Ishikawa (cell line): ENCODE measurements at regions not wholly inside any gene's neighbourhood (a gene's known extent, or its start where the extent isn't known, plus 50 kb on each side); places are given as distances from the start of the nearest gene placed in this dataset.

Experiments used
- CEBPB ChIP-seq: IDR thresholded peaks from 2 replicates; pipeline ENCODE4 v1.6.1; 2012
- CREB1 ChIP-seq: IDR thresholded peaks from 2 replicates; pipeline ENCODE4 v1.6.1; 2012; ENCODE audit warnings: low read depth
- EGR1 ChIP-seq: IDR thresholded peaks from 2 replicates; pipeline ENCODE4 v1.6.1; 2012
- EP300 ChIP-seq: IDR thresholded peaks from 2 replicates; pipeline ENCODE4 v1.6.1; 2012; ENCODE audit warnings: borderline replicate concordance
- FOXM1 ChIP-seq: IDR thresholded peaks from 2 replicates; pipeline ENCODE4 v1.6.1; 2012; ENCODE audit warnings: low read depth, borderline replicate concordance
- MAX ChIP-seq: IDR thresholded peaks from 2 replicates; pipeline ENCODE4 v1.6.1; 2012
- NFIC ChIP-seq: IDR thresholded peaks from 2 replicates; pipeline ENCODE4 v1.6.1; 2012
- RAD21 ChIP-seq: IDR thresholded peaks from 2 replicates; pipeline ENCODE4 v1.6.1; 2012; ENCODE audit warnings: low read depth
- REST ChIP-seq: IDR thresholded peaks from 2 replicates; pipeline ENCODE4 v1.6.1; 2012; ENCODE audit warnings: low read depth, mild to moderate bottlenecking
- TAF1 ChIP-seq: IDR thresholded peaks from 2 replicates; pipeline ENCODE4 v1.6.1; 2012; ENCODE audit warnings: low read depth, mild to moderate bottlenecking
- TCF12 ChIP-seq: IDR thresholded peaks from 2 replicates; pipeline ENCODE4 v1.6.1; 2012; ENCODE audit warnings: low read depth
- TEAD4 ChIP-seq: IDR thresholded peaks from 2 replicates; pipeline ENCODE4 v1.6.1; 2012
- USF1 ChIP-seq: IDR thresholded peaks from 2 replicates; pipeline ENCODE4 v1.6.1; 2012
- YY1 ChIP-seq: IDR thresholded peaks from 2 replicates; pipeline ENCODE4 v1.6.1; 2012; ENCODE audit warnings: low read depth
- ZBTB7A ChIP-seq: IDR thresholded peaks from 2 replicates; pipeline ENCODE4 v1.6.1; 2012; ENCODE audit warnings: low read depth

GRCh38 chr9:134239939-134240338 is 75.6 kb upstream of the RNU6ATAC start:
- TF ChIP-seq EP300, result no peak
- TF ChIP-seq USF1, result no peak
- TF ChIP-seq CEBPB, result no peak
- no peak for TF ChIP-seq TEAD4
- TF ChIP-seq RAD21, result no peak
- no peak for TF ChIP-seq CREB1

- TF ChIP-seq NFIC, result no peak
- TF ChIP-seq ZBTB7A, result no peak
- no peak for TF ChIP-seq MAX
- TF ChIP-seq TCF12, result no peak
- no peak for TF ChIP-seq USF1
- TF ChIP-seq TEAD4, result no peak
- TF ChIP-seq FOXM1, result no peak
- TF ChIP-seq RAD21, result no peak
- TF ChIP-seq EP300, result no peak
- TF ChIP-seq CEBPB, result no peak
- no peak for TF ChIP-seq REST
- TF ChIP-seq EGR1, result no peak
- no peak for TF ChIP-seq CREB1
- TF ChIP-seq YY1, result no peak
- no peak for TF ChIP-seq TAF1
These were observed 76.0 kb upstream of the RNU6ATAC start for GRCh38 chr9:134240361-134240760.

- TF ChIP-seq CREB1, result no peak
- TF ChIP-seq TEAD4, result no peak
- no peak for TF ChIP-seq EP300
- TF ChIP-seq FOXM1, result no peak
- no peak for TF ChIP-seq TCF12
- TF ChIP-seq RAD21, result no peak
- no peak for TF ChIP-seq ZBTB7A
- no peak for TF ChIP-seq CEBPB
- no peak for TF ChIP-seq MAX
- TF ChIP-seq EGR1, result no peak
- TF ChIP-seq YY1, result no peak
- TF ChIP-seq REST, result no peak
These were observed 78.3 kb upstream of the RNU6ATAC start for GRCh38 chr9:134242706-134243105.

GRCh38 chr9:134243778-134244467 is 79.6 kb upstream of the RNU6ATAC start:
- TF ChIP-seq CREB1 (no peak), EP300 (no peak), EGR1 (no peak)

GRCh38 chr9:134245179-134245578 is 80.8 kb upstream of the RNU6ATAC start:
- TF ChIP-seq TEAD4, result no peak
- TF ChIP-seq MAX, result no peak
- no peak for TF ChIP-seq YY1
- no peak for TF ChIP-seq ZBTB7A
- TF ChIP-seq USF1, result no peak
- no peak for TF ChIP-seq EGR1
- no peak for TF ChIP-seq CEBPB
- no peak for TF ChIP-seq EP300
- no peak for TF ChIP-seq NFIC
- no peak for TF ChIP-seq TAF1
- TF ChIP-seq TCF12, result no peak
- TF ChIP-seq FOXM1, result no peak
- no peak for TF ChIP-seq REST
- TF ChIP-seq CREB1, result no peak
- no peak for TF ChIP-seq RAD21
